Peyer's patch (tissue), 4 donors: ENCODE measurements at regions not wholly inside any gene's neighbourhood (a gene's known extent, or its start where the extent isn't known, plus 50 kb on each side); places are given as distances from the start of the nearest gene placed in this dataset.

Source experiments
- CTCF ChIP-seq, 6 experiments: fragments of 450-650 bp in 4 of 6; fragments of 200-600 bp in 2 of 6; sonication (generic) in 1 of 6; IDR thresholded peaks; one replicate each; pipeline ENCODE4 v1.5.1; 2017 to 2019; ENCODE audit warnings: antibody characterized with exemption in 6 of 6, mild to moderate bottlenecking in 3 of 6, moderate library complexity in 1 of 6
- POLR2A ChIP-seq, 2 donors: fragments of 450-650 bp; IDR thresholded peaks; one replicate each; pipeline ENCODE4 v1.5.1; 2017; ENCODE audit warnings: antibody characterized with exemption in 2 of 2, mild to moderate bottlenecking in 2 of 2, moderate library complexity in 2 of 2

GRCh38 chr4:134636338-134637051 lies 434.9 kb upstream of the PABPC4L start:
- TF ChIP-seq CTCF (IDR thresholded peaks at IDR 0.05) (no peak), POLR2A (IDR thresholded peaks at IDR 0.05) (no peak)
